PC-3 (cell line): ENCODE measurements at regions not wholly inside any gene's neighbourhood (a gene's known extent, or its start where the extent isn't known, plus 50 kb on each side); places are given as distances from the start of the nearest gene placed in this dataset.

Source experiments
- EZH2 ChIP-seq: fragments of 300-600 bp; sonication (generic); IDR thresholded peaks from one replicate; pipeline ENCODE4 v1.6.1; 2017; ENCODE audit warnings: antibody characterized with exemption, mild to moderate bottlenecking, low read length; ENCODE audit not compliant: unreplicated experiment
- EZH2phosphoT487 ChIP-seq: fragments of 300-600 bp; sonication (generic); IDR thresholded peaks from 2 replicates; pipeline ENCODE4 v1.6.1; 2018; ENCODE audit warnings: mild to moderate bottlenecking, antibody characterized with exemption, low read length, borderline replicate concordance
- TF ChIP-seq, protein P1 (sequence below): fragments of 300-600 bp; sonication (generic); conservative IDR thresholded peaks from 2 replicates; pipeline ENCODE4 v1.5.1; 2017; ENCODE audit warnings: antibody characterized with exemption, low read depth, mild to moderate bottlenecking, low read length

- TF ChIP-seq, protein P1, sequence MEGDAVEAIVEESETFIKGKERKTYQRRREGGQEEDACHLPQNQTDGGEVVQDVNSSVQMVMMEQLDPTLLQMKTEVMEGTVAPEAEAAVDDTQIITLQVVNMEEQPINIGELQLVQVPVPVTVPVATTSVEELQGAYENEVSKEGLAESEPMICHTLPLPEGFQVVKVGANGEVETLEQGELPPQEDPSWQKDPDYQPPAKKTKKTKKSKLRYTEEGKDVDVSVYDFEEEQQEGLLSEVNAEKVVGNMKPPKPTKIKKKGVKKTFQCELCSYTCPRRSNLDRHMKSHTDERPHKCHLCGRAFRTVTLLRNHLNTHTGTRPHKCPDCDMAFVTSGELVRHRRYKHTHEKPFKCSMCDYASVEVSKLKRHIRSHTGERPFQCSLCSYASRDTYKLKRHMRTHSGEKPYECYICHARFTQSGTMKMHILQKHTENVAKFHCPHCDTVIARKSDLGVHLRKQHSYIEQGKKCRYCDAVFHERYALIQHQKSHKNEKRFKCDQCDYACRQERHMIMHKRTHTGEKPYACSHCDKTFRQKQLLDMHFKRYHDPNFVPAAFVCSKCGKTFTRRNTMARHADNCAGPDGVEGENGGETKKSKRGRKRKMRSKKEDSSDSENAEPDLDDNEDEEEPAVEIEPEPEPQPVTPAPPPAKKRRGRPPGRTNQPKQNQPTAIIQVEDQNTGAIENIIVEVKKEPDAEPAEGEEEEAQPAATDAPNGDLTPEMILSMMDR: no peak
- TF ChIP-seq EZH2phosphoT487: no peak
- TF ChIP-seq EZH2: no peak
Observed at GRCh38 chr11:116500947-116501602, 271.7 kb downstream of the BUD13 start.
